ENCODE measurements at regions not wholly inside any gene's neighbourhood (a gene's known extent, or its start where the extent isn't known, plus 50 kb on each side); places are given as distances from the start of the nearest gene placed in this dataset.

DNA sequence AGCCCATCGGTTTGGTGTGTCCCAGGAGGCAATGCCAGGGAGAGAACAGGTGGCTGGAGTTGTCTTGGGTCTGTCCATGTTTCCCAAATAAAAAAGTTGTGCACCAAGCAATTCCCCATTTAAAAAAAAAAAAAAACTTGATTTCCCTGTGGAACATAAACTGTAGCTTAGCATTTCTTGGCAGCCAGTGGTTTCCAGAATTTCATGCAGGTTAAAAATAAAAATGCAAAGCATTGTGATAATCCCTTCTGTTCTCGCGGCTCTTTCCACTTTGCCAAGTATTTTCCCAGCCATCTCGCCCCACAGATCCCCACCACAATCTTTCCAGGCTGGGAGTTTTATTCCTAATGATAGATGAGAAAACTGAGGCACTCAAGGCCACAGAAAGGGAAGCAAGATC, 51.4 kb upstream of the MSX1 start:
- no peak for DNase-seq

DNA sequence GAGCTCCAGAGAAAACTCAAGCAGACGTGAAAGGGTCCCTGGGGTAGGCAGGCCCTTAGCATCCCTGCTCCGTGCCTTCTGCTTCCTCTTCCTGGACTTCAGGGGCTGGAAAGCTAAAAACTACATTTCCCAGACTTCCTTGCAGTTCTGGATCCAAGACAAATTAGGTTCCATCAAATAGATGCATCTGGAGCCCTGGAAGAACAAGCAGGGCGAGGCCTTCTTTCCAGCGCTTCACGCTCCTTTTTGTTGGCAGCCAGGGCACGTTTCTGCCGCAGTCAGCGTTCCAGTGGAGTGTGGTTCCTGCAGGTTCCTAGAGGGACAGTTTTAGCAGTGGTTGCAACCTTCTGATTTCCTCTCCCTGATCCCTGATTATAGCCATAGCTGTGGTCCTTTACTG, 53.6 kb upstream of the MSX1 start:
- DNase-seq, result no peak

DNA sequence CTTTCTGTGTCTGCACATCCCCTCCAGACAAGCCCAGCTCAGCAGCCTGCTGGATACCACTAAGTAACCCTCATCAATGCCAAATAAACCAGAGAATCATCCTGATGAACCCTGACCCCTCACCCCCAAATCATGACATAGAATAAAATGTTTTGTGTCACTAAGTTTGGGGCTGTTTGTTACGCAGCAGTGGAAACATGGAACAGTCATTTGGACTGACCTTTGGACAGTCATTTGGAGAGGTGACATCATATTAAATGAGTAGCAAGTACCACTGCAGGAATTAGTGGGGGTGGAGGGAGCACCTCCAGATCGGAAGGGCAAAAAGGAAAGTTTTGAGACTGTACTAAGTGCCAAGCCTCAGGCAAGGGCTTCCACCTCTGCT, 55.6 kb upstream of the MSX1 start:
- DNase-seq, result no peak

DNA sequence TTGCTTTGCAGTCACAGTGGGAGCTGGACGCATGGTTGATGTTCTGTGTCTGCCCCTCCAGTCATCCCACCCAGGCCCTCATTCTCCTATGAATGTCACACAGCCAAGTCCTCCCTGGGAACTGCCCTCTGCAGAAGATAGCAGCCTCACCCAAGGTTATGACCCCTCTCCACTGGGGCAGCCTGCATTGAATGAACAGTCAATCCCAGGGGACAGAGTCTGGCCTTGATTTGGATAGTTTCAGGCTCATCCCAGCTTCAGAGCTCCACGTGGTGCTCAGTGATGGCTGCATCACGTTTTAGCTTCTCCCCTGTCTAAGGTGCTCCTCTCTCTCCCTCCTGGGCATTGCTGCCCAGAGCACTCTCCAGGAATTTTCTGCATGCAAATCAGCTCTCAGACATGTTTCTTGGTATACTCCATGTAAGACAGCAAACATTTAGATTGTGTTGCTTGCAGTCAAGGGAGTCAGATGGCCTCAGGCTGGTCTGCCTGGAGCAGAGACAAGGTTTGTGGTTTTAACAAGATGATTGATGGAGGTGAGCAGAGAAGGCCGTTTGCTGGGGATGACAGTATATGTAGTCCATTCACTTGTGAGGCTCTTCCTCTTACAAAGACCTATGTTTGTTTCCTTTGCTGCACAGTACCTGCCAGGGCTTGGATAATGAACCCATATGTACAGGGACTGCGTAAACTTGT, 56.1 kb upstream of the MSX1 start:
- DNase-seq, result no peak

DNA sequence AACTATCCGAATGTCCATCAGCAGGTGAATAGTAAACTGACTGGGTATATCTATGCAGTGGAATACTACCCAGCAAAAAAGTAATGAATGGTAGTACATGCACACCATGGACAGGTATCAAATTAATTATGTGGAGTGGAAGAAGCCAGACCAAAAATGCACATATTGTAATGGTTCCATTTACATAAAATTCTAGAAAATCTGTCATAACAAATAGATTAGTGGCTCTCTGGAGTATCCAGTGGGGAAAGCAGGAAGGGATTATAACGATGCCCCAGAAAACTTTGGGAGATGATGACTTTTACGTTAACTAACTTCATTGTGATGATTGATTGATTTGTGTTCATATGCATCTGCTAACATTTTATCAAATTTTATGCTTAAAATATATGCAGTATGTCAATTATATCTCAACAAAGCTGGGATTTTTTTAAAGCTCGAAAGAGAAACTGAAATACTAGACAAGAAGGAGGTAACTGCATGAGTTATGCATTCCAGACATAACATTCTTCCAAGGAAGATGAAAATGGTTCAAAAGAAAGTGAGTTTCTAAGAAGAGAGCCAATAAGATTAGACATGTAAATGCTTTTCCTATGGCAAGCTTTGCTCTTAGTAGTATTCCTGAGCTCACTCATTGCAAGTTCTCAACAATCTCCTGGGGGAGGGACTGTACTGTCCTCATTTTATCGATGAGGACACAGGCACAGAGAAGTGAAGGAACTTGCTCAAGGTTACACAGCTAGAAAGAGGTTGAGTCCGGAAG, 58.6 kb upstream of the MSX1 start:
- DNase-seq, result no peak

DNA sequence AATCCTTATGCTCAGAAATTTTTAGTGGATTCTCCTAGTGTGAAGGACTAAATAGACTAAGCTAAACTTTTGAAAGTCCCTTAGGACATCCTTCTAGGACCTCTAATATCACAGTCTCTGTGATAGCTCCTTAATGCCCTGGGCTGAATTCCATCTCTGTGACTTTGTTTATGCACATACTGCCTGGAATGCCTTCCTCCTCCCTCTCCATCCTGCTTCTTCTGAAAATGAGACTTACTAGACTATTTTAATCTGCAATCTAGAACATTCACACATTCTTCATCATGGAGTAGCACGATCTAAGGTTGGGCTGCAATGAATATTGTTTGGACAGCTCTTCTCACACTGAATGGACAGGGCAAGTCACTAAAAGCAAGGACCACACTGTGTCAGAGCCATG, 65.0 kb upstream of the MSX1 start:
- DNase-seq, result no peak

DNA sequence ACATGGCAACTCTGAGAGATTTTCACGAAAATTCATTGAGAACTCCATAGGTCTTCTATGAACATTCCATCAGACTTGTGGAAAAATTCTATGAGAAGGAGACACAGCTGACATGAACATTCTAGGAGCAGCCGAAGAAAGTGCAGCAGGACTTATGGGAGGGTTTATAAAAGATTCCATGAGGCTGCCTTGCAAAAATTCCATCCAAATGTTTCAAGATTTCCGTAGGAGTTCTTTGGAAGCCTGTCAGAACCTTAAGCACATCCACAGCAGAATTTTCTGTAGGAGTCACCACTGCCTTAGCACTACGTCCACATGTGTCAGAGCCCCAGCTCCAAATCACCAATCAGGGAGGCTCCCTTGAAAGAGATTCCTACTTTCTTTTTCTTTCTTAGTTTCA, 67.0 kb upstream of the MSX1 start:
- no peak for DNase-seq

DNA sequence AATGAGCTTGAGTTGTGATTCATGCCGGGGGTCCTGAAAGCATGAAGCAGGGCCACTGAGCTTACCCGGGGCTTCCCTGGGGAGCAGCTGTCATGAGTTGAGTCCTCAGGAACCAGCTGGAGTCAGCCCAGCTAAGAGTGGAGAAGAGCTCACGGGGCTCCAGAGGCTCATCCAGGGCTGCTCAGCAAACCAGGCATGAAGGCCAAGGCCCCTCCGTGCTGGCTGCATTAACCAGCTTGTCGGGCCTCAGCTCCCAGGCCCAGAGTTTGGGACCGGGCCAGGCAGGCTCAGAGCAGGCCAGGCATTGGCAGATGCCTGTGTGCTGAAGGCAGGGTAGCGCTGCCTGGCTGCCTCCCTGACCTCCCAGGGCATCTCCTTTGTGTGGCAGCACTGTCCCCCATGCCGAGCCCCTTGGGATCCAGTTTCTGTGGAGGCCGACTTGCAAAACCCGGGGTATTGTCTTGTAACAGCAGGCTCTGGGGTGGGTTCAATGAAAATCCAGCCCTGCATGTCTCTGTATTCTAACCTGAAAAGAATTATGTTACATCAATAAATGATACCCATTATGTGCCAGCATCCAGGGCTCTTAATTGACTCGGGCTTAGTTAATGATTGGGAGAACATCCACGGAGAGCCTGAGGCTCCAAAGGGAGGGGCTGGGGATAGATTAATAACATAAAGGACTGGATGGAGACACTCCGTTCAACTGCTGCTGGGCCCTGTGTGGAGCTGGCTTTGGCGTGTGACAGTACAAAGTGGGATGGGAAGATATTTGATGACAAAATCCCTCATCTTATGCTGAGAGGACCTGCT, 68.0 kb upstream of the MSX1 start:
- DNase-seq, result peak; percentile 93

DNA sequence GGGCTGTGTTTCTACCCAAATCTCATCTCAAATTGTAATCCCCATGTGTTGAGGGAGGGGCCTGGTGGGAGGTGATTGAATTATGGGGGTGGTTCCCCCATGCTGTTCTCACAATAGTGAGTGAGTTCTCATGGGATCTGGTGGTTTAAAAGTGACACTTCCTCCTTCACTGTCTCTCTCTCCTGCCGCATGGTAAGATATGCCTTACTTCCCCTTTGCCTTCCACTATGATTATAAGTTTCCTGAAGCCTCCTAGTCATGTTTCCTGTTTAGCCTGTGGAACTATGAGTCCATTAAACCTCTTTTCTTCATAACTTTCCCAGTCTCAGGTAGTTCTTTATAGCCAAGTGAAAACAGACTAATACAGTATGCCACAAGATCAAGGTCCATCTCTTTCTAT, 70.0 kb upstream of the MSX1 start:
- no peak for DNase-seq

DNA sequence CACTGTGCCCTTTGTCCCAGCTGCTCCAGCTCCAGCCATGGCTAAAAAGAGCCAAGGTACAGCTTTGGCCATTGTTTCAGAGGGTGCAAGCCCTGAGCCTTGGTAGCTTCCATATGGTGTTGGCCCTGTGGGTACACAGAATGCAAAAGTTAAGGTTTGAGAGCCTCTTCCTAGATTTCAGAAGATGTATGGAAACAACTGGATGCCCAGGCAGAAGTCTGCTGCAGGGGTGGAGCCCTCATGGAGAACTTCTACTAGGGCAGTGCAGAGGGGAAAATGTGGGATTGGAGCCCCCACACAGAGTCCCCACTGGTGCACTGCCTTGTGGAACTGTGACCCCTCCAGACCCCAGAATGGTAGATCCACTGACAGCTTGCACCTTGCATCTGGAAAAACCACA, 70.9 kb upstream of the MSX1 start:
- DNase-seq, result no peak

DNA sequence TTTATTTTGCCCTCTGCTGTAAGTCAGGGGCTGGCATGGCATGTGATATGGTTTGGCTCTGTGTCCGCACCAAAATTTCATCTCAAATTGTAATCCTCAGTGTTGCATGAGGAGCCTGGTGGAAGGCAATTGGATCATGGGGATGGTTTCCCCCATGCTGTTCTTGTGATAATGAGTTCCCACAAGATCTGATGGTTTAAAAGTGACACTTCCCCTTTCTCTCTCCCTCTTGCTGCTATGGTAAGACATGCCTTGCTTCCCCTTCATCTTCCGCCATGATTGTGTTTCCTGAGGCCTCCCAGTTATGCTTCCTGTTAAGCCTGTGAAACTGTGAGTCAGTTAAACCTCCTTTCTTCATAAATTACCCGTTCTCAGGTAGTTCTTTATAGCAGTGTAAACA, 72.0 kb upstream of the MSX1 start:
- no peak for DNase-seq

DNA sequence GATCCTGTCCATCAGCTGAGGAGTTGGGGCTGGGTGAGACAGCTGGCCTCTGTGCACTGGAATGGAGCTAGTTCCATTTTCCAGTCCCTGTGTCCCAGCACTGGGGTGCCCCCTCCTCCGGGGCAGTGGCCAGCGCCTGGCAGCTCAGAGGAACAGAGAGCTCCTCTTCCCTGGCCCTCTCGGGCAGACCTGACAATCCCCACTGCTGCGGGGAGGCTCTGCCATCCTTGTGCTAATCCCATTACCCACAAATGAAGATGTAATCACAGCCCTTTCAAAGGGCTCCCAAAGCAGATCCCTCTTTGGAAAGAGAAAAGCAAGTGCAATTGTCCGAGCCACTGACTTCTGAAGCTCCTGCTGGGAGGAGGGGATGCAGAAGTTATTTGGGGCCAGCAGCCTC, 75.1 kb upstream of the MSX1 start:
- DNase-seq, result no peak

DNA sequence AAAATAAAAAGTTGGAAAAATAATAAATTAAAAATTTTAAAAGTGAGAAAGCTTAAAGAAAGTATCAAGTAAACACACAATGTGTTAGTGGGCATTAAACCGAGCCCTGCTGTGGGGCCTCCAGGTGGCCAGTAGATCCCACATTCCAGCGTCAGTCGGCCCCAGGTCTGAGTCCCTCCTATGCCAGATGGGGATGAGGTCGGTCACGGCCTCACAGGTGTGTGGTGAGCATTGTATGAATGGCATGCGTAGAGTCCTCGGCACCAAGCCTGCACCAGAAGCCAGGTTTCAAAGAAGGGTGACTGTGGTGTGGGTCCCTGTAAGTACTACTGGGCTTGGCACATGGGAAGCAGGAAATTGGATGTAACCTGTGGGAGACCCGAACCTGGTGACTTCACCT, 75.6 kb upstream of the MSX1 start:
- no peak for DNase-seq

DNA sequence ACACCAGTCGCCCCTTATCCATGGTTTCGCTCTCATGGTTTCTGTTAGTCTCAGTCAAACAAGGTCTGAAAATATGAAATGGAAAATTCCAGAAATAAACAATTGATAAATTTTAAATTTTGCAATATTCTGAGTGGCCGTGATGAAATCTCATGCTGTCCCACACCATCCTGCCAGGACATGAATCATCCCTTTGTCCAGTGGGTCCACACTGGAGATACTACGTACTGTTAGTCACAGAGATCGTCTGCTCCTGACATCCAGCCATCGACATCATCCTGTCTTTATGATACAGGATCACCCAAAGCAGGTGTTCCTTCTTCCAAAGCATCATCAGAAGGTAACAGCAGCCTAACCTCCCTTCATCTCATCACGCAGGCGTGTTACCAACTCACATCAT, 76.5 kb upstream of the MSX1 start:
- no peak for DNase-seq

DNA sequence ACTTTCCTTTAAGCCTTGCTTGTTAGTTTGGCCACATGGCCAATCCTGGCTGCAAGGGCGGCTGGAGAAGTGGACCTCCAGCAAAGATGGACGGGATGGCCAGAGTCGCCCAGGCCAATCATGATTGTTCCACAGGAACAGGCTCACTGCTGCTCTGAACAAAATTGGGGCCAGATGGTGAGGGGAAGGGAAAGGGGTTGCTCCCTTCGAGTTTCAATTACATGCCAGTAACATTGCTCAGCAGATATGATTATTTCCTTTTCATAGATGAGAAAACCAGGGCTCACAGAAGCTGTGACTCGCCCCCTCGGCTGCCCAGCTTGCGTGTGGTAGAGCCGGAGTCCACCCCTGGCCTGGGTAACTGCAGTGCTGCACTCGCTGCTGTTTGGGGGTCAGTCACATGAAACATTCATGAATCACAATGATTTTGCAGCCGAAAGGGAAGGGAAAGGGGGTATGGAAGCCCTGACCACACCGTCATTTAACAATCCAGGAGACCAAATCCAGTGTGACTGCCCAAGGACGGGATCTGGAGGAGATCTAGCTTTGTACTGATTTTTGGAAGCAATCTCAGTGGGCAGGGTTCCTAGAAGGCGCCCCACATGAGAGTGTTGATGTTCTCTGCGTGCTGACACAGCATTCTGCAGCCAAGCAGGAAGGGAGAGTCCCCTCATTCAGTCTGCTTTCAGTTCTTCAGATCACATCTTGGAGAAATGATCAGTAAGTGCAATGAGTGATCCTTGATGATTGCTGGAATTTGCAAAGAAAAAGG, 77.3 kb upstream of the MSX1 start:
- no peak for DNase-seq

DNA sequence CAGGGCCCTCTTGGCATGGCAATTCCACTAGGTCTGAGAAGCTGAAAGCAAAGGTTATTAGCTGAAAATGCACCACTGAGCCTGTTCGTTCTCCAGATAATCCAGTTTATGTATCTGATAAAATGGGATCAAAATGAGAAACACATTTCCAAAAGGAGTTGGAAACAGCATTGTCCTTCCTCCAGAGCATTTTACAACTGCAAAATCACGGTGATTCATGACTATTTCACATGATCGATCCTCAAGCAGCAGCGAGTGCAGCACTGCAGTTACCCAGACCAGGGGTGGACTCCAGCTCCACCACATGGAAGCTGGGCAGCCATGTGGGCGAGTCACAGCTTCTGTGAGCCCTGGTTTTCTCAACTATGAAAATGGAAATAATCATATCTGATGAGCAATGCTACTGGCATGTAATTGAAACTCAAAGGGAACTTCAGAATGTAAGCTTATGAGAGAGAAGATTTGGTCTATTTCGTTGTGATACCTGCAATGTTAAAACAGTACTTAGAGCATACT, 78.7 kb upstream of the MSX1 start:
- DNase-seq, result no peak

DNA sequence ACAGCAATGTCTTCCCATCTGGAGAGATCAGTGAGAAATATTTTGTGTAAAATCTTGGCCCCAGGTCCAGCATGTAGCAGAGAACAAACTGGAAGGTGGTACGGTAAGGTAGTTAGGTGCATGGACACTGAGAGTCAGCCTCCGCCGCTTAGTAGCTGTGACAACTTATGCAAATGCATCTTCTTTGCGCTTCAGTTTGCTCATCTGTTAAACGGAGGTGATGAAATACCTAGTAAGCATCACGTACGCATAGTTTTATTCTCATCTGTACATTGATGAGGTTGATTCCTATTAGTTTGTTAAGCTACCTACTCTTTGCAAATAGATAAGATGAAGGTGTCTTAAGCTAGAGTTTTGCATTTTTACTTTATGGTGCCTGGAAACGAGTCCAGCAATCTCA, 80.0 kb upstream of the MSX1 start:
- no peak for DNase-seq

DNA sequence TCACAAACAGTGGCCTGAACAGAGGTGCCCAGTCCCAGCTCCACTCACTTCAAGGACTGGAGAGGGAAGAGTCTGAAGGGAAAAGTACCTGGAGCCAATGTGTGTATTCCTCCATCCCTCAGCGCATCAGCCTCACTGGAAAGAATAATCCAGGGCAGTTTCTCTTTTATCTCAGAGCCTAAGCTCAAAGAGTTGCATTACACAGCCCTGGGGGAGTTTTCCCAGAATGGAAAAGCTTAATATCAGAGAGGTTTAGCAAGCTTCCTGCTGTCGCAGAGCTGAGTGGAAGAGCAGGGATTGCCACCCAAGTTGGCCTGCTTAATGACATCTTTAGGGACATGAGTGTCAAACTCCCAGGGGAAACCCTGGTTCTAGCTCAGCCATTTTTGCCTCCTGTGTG, 80.4 kb upstream of the MSX1 start:
- no peak for DNase-seq

DNA sequence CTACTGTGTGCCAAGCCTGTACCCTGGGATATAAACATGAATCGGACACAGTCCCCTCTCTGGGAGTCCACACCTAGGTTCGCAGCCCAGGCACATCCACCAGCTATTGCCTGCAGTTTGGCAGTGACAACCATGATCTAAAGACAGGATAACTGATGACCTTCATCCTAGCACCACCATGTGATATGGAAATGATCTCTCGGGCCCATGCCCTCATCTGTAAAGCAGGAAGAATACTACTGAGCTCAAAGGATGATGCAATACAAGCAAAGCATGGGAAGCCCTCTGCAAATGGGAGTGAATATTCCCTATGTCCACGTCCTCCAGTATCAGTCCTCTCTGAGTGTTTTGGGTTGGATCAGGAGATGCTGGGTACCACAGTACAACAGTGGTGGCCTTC, 80.9 kb upstream of the MSX1 start:
- DNase-seq, result no peak

DNA sequence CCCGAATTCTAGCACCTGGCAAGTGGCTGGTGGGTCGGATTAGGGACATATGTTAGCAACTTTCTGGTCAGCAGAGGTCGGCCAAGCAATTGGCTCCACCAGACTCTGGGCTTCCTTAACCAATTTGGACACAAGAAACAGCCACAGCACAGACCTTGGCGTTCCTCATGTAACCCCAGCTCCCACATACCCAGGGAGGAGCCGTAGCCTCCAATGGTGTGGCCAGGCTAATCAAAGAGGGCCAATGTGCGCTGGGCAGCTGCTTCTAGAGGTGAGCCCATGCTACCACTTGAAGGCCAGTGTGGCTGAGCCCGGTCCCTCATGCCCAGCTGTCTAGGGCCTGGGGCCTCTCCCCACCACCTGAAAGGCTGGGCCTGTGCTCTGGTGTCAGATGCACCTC, 82.5 kb upstream of the MSX1 start:
- DNase-seq, result no peak

DNA sequence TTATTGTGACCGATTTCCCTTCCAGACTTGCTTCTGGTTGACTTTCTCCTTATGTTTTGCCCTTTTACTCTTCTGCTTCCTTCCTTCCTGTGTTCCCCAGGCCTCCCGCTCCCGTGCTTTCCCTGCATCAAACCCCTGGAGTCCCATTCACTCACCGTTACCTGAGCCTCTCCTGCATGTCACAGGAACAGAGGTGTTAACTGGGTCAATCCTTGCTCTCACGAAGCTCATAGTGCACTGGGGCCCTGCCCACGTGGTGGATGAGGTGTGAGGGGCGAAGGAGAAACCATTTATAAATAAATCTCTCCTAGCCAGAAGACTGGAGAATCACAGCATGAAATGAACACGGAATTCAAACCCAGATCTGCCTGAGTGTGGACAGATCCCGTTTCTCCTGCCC, 83.1 kb upstream of the MSX1 start:
- DNase-seq, result no peak

DNA sequence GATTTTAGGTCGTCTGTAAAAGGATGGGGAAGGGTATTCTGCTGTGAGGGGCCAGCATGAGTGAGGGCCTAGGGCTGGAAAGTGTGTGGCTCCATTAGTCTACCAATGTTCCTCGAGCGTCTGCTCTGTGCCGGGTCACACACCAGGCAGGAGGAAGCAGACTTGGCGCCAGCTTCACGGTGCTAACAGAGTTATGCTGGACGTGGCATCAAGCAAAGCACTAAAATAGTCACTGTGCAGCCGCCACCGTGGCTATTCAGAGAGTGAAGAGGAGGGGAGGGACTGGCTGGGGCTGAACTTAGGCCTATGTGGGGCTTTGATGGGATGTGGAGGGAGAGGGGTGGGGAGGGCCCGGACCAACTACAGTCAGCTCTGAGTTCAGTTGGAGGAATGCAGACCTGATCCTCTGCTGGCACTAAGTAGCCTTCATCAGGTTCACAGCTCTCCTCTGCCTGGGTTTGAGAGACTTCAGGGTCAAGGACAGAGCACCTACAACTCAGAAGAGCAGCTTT, 83.9 kb upstream of the MSX1 start:
- no peak for DNase-seq

DNA sequence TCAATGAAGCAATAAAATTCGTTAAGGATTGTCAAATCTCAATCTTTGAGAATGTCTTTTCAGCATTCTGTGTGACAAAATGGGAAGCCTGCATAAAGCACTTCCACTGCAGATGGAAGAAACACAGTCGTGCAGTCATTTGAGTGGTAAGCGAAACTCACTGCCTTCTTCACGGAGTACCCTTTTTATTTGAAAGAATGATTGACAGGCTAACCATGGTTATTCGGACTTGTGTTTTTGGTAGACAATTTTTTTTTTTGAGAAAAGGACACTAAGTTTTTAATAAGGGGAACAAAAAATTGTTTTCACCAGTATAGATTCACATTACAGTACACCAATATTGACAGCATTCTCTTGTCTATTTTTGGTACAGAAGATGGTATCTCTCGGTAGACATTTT, 86.9 kb upstream of the MSX1 start:
- no peak for DNase-seq

Measured in NCI-H69 (cell line).